Dedifferentiated amniotic fluid mesenchymal stem cell (primary cell): ENCODE measurements at regions not wholly inside any gene's neighbourhood (a gene's known extent, or its start where the extent isn't known, plus 50 kb on each side); places are given as distances from the start of the nearest gene placed in this dataset.
A peak's percentile ranks its signal among the peaks of the same experiment; 100 is the strongest.

Experiments
- DNase-seq: peaks from one replicate; pipeline ENCODE4 v3.0.0-alpha.2; 2016; ENCODE audit errors: extremely low spot score

DNA sequence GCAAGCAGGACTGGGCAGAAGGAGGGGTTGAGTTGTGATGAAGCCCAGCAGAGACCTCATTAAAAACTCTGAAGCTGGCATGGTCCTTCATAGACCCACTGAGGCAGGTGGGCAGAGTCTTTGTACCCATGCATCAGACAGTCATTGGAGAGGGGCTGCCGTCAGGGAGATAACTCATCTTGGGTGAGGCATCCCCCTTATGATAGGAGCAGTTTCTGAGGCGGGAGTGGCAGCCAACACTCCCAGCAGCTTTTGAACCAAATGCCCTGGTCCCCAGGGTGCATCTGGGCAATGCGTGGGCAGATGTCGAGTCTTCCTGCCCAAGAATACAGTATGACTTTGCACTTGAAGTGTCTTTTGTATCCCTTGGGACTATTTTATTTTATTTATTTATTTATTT is 68.1 kb downstream of the HTR5A start:
- DNase-seq = no peak

DNA sequence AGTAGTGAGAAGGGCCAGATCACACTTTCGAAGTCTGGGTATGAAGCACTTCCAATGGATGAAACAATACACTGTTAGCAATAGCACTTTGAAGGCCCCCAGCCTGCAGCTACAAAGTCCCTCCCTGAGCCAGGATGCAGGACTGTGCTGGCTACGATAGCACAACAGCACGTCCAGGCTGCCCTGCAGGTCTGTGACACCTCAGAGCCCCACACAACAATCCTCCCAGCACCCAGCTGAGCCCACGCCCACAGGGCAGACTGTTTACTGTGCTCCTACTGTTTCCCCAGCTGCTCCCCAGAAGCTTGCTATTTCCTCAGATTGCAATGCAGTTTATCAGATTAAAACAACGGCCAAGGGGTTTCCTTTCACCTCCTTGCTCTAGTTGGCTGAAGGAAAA is 71.4 kb downstream of the HTR5A start:
- no peak for DNase-seq

DNA sequence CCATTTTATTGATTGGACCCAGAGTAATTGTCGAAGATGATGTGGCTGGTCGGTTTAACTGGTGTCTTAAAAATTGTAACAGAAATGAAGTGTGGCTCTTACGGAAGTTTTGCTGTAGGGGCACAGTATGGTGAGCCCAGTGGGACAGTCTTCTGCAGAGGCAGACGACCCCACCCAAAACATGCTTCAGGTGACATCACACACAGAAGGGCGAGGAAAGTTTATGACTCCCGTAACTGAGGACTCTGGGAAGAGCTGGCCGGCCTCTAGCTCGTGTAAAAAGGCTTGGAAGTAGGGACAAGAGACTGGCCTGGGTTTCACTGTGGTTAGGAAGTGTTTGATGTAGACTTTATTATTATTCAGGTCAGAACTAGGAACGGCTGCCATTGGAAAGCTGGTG is 73.3 kb downstream of the HTR5A start:
- DNase-seq = no peak

DNA sequence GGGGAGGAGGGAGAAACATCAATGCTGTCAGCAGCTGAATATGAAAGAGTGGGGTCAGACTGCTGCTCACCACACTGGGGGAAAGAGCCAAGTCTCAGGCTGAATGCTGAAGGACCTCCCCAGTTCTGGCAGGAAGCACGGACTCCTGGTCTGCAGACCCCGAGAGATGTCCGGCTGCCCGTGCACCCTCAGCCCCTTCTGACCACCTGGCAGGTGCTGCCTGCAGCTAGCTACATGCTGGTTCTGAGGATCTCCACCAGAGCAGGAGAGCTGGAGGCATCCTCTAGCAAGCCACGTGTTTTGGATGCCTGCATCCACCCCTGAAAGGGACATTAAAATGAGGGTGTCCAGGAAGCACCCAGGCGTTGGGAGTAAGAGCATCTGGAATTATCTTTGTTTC is 74.2 kb downstream of the HTR5A start:
- no peak for DNase-seq

DNA sequence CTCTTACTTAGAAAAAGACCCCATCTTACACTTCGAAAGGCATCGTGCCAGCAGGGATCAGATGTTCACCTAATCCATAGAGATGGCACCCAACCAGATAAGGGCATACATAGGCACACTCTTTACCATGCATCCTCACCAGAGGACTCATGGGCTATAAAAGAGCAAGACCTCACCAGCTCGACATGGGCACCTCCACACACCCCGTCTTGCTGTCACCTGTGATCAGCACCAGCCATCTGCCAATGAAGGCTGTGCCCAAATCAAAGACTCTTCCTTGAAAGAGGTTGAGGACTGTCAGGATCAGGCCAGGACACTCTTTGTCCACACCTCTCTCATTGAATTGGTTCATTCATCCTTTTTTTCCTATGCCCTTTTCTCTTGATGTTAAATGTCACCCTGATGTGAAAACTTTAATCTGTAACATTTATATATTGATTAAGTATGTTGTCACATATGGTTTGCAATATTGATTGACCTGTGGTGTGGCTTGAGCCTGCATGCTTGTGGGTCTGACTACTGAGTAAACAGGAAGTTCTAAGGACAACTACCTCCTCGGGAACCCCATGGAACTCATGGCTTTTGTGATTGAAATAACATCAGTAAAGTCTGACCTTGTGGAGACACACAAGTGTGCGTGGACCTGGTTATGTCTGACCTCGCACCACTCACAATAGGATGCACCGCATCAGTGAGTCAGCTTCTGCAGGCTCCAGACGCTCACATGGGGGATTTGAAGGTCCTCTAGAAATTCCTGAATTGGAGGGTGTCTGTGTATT is 75.5 kb downstream of the HTR5A start:
- no peak for DNase-seq

DNA sequence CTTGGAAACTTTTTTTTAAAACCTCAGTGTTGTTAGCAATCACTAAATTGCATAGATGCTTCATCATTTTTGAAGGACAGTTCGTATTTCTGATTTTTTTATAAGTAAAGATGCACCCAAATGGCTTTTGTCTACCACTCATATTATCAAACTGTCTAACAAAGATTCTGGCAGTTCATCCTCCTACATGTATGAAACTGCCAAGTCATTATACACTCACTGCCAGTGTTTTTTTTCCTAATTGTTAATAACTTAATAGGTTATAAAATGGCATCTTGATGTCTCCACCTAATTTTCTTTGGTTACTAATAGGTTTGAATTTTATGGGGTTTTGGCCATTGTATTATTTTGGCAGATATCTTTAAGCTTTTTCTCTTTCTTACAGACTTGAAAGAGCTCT is 77.0 kb downstream of the HTR5A start:
- DNase-seq = no peak

DNA sequence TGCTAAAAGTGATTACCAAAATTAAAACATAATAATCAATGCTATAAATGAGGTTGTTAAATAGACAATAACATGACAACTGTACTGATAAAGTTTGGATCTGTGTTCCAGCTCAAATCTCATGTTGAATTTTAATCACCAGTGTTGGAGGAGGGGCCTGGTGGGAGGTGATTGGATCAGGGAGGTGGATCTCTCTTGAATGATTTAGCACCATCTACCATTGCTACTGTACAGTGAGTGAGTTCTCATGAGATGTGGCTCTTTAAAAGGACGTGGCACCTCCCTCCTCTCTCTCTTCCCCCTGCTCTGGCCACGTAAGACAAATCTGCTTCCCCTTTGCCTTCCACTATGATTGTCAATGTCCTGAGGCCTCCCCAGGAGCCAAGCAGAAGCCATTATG is 77.5 kb downstream of the HTR5A start:
- no peak for DNase-seq

DNA sequence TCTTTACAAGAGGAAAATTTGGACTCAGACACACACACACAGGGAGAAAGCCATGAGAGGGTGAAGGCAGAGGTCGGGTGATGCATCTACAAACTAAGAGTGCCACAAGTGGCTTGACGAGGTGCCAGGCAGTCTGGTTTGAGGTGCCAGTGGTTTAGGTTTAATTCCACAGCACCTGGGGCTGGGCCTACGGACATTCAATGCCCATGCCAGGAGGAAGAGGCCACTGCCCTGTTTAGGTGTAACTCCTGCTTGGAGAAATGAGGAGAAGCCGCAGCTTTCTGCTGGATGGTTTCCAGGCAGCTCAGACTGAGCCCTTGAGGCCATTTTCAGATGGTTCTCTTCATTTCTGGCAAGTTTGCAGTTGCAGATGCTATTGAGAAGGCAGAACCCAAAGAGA is 83.6 kb downstream of the HTR5A start:
- DNase-seq = no peak

DNA sequence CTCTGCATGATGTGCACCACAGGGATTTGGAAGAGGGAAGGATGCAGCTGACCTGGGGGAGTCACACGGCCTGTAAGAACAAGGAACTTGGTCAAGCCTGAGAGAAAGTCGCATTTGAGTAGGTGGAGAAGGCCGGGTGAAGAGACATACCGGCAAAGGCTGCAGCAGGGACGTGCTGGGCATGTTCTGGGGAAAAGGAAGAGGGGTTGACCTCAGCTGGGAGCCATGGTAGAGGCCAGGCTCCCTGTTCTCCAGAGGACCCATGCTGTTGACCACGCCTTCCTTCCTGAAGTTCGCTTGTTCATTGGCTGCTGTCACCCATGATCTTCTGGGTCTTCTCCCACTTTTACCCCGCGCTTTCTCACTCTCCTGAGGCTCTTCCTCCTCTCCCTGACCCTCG is 84.5 kb downstream of the HTR5A start:
- no peak for DNase-seq

DNA sequence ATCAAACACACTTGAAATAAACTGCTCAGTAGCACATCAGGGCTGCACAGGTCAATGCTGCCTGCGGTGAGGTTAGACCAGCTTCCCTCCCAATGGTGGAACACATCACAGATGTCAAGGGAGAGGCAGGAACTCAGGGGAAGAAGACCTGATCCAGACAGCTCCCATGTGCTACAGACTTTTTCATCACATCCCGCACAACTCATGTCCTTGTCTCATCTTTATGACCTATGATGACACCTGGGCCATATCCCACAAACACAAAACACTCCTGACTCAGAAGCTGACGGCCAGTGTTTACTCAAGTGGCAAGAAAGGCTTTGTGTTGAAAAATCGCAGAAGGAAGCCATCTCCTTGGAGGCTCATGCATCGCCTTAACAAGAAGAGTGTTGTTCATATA is 91.6 kb downstream of the HTR5A start:
- no peak for DNase-seq

DNA sequence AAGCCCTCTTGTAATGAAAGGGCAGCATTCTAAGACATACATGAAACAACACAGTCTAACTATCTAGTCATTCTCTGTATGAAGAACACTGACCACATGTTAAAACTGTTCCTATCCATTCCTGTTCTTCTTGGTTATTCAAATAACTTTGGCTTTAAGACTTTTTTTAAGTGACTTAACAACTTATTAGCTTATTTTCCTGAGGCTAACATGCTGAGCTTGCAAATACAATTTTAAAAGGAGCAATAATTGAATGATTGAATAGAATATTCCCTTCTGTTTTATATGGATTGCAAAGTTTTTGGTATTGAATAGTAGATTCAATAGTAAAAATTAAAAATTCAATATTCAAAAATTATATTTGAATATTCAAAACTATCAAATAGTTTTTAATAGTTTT is 92.3 kb downstream of the HTR5A start:
- DNase-seq = no peak

DNA sequence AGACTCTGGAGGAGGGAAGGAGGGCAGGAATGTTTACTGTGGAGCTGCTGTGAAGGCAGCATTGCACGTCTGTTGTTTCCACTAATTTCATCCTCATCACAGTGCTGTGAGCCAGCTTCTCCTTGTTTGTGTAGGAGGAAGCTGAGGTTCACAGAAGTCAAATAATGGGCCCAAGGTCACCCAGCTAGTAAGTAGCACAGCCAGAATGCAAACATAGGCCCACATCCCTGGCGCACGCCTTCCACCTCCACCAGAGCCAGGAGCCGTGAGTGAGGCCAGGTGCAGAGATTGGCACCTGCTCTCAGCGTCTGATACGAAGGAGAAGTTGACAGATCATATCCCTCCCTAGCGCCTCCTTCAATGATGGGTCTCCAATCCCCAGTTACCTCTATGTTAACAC is 93.6 kb downstream of the HTR5A start:
- no peak for DNase-seq

DNA sequence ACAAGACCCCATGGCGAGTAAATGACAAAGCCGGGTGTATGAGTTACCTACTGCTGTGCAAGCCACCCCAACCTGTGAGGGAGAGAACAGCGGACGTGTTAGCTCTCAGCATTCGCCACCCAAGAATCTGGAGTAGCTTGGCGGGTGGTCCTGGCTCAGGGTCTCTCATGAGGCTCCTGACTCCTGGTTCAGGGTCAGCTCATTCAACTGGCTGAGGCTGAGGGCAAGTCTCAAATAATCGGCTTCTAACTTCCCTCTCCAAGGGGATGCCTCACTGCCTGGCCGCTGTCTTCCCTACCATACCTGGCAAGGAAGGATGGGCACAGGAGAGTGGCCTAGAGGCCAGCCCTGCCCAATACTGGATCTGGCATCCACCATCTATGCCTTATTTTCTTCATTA is 94.2 kb downstream of the HTR5A start:
- no peak for DNase-seq

DNA sequence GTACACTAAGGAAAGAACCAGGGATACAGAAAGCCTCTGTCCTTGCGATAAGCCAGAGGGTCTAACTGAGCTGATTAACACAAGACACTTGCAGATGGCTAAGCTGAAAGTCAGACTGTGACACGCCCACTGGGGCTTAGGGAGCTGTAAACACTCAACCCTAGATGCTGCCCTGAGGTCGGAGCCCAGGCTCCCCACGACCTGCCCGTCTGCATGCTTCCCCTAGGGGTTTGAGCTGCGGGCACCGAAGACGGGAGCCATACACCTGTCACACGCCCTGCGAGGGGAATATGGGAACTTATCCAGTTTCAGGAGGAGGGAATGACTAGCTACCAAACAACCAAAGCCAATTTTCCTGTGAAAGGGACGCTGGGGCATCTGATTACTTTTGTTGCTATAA is 96.0 kb downstream of the HTR5A start:
- no peak for DNase-seq

DNA sequence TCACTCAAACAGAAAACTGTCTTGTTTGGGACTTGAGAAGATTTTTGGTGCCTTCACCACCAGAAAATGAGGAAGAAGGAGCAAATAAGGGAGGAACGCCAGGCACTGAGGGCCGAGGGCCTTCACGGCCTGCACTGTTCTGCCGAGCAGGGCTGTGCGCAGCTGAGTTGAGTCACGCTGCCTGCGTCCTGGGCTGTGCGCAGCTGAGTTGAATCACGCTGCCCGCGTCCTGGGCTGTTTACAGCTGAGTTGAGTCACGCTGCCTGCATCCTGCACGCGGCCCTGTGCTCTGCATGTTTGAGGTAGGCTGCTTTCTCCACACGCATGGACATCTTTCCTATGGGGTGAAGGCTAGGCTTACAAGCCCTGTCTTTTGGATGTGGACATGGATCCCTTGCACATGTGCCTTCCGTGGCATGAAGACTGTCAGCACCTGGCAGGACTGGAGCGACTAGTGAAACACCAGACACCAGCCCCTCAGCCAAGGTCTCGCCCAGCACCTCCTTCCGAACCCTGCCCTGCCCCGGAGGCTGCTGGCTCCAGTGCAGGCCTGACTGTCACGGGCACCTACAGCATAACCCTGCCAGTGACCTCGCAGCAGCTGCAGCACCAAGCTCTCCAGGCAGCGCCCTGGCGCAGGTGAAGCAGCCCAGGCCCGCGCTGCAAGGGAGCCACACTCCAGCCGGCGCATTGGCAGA is 96.7 kb downstream of the HTR5A start:
- DNase-seq = peak; percentile 99

DNA sequence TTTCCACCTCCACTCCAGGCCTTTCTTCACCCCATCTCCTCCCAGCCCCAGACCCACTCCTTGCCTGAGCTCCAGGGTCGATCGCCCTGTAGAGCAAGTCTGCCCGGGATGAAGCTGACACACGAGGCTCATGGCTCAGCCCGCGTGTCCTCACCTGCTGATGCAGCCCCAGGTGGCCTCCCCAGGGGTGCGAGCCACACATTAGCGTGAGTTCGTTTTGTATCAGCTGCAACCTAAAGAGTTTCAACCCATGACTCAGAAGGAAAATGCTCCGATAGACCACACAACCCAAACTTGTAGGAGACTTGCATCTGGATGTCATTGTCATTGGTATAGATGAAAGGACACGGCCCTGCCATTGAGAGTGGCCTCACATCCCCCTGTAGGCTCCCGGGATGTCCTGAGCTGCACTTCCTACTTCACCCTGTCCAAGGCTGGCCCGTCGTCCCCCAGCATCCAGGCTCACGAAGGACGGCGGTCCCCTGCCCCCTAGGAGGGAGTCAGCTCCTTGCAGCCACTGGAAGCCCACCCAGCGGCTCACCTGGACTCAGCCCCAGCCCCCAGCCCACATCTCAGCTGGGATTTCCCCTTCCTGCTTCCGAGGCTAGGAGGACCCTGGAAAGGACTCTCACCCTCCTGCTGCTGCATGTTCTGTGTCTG is 97.7 kb downstream of the HTR5A start:
- DNase-seq = no peak

DNA sequence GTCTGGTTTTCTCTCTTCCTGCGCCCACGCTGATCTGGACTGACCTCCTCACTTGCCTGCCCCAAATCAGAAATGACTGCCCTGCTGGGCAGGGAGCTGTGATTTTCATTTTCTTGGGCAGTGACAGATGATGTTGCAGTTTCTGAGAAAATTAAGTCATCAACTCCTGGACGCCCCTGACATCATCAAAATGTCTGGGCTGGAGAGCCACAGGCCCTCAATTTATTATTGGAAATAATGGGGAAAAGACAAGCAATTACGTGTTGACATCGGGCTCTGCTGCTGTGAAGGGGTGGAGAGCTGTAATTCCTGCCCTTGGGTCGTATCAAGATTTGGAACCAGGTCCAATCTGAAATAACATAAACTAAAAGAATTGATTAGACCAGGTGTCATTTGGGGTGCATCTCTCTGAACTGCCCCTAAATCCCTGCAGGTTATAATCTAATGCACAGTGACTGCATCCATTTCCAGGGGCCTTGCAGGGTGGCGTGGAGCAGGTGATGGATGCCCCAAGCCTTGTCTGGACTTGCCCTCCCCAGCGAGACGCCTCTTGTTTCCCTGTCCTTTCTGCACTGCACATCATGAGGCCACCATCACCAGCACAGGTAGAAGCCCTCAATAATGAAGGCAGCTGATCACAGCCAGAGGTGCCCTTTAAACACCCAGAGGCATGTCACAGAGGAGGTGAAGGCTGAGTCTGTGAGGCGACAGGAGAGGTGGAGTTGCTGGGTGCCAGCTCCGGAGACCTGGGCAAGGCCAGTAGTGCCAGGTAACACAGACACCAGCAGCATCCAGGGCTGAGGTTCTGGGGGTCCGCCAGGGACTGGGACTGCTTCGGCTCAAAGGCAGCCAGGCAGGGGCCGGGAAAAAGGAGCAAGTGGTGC is 98.7 kb downstream of the HTR5A start:
- DNase-seq = no peak

DNA sequence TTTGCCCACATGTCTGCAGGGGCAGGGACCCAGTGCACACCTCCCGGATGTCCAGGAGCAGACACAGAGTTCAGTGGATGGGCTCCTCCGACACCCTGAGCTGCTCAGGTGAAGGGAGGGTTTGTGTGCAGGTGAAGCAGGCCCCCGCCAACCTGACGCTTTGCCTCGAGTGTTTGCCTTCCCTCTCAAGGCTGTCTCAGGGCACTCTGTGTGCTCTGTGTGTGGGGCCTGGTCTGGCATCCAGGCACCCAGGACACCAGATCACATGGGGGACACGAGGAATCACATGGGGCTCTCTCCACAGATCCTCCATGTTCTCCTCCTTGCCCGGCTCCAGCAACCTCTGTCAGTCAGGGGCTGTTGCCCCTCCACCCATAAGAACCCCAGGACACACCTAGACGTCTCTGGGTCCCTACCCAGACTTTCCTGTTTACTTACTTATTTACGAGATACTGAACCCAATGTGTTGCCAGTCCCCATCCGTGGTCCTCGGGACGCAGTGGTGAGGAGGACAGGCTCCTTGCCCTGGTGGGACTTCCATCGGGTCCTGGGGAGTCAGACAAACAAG is 99.5 kb downstream of the HTR5A start:
- DNase-seq = no peak

DNA sequence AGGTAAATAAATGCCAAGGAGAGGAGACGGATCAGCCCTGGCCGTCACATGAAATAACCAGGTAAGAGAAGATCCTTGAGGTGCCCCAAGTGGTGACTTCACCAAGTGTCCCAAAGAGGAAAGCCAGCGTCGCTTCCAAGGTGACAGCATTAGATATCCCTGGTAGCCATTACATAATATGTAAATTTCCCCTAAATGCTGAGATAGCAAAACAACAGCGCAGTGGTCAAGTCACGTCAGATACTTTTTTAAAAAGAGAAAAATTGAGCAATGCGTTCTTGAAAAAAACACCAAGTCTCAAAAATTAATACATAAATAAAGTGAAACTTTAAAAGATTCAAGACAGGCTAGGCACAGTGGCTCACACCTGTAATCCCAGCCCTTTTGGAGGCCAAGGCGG is 100.2 kb downstream of the HTR5A start:
- no peak for DNase-seq

DNA sequence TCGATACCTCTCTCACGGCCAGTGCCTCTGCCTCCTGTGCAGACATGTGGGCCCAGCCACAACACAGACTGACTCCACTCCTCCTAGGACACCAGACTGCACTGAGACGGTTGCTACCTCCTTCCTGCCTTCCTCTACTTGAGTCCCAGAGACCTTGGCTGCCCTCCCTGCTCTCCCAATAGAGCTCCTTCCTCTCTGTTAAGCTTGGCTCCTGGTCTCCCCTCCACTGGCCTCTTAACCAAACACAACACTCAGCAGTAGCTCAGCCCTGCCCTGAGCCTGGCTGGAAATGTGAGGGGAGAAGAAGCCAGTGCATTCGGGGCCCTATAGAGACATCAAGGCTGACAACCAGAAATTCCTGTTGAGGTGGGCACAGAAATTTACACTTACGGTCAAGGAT is 102.0 kb downstream of the HTR5A start:
- DNase-seq = no peak

DNA sequence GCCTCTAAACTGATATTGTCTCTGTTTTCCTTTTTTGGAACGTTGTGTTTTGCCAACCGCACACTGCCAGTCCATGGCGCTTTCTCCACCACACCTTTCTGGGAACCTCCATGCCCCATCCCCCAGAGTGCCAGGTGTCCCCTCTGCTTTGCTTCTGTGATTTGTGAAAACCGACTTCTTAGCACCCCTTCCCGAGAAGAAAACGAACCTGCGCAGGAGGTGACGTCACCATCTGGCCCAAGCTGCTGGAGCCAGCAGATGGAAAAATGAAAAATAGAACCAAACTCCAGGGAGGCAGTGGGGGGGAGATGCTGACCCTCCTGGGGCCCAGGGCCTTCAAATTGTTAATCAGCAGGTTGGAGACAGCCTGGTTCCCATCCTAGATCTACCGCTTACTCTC is 103.8 kb downstream of the HTR5A start:
- no peak for DNase-seq

DNA sequence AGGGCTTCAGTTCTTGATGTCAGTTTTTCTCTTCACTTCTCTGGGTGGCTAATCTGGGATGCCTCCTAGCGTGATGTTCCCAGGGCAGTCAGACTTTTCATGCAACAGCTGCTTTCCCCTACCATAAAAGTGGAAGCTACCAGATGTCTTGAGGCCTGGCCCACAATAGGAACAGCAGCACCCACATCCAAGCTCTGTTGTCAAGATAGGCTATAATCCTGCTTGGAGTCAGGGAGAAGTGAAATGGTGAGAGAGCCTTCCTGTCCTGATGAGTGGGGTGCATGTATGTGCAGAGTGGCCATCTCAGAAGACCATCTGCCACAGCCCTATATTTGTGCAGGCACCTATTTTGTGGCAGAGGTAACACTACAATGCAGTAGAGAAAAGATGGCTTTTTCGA is 108.0 kb downstream of the HTR5A start:
- DNase-seq = no peak
